ENCODE measurements at regions not wholly inside any gene's neighbourhood (a gene's known extent, or its start where the extent isn't known, plus 50 kb on each side); places are given as distances from the start of the nearest gene placed in this dataset.
A peak's percentile ranks its signal among the peaks of the same experiment; 100 is the strongest.

- Histone ChIP-seq H3K4me2 (no peak overlapping the region), H3K9ac (no peak overlapping the region), H3K27ac (no peak overlapping the region), H2AFZ (replicated peaks) (no peak overlapping the region), H3K4me3 (no peak overlapping the region), H3K27me3 (no peaks in the 10 kb centered on the region), H3F3A (ENCODE audit: low read depth) (peaks cover 3% of the 10 kb centered on the region), H3K4me1 (peaks cover 5% of the 10 kb centered on the region), H3K79me2 (ENCODE audit: low read depth) (no peaks in the 10 kb centered on the region), H3K36me3 (no peaks in the 10 kb centered on the region), H4K20me1 (ENCODE audit: low read depth) (no peaks in the 10 kb centered on the region), H3K9me3 (ENCODE audit: low read depth) (no peaks in the 10 kb centered on the region)
- TF ChIP-seq EZH2 (IDR thresholded peaks at IDR 0.05) = no peak
- no peak for TF ChIP-seq CTCF (IDR thresholded peaks at IDR 0.05)
- TF ChIP-seq EZH2phosphoT487 (IDR thresholded peaks at IDR 0.05) = no peak
- no peak for DNase-seq (ENCODE audit: low spot score)
- Mint-ChIP-seq H3K36me3 (no peaks in the 10 kb centered on the region), H3K4me3 (no peak overlapping the region), H3K27me3 (ENCODE audit: insufficient read depth, low read depth) (peaks cover 1% of the 10 kb centered on the region), H3K4me1 (peaks cover 1% of the 10 kb centered on the region), H3K27ac (no peak overlapping the region), H3K9me3 (peaks cover 3% of the 10 kb centered on the region)
Measured at GRCh38 chr7:36005876-36006275, 147.2 kb upstream of the EEPD1 start.

DNA sequence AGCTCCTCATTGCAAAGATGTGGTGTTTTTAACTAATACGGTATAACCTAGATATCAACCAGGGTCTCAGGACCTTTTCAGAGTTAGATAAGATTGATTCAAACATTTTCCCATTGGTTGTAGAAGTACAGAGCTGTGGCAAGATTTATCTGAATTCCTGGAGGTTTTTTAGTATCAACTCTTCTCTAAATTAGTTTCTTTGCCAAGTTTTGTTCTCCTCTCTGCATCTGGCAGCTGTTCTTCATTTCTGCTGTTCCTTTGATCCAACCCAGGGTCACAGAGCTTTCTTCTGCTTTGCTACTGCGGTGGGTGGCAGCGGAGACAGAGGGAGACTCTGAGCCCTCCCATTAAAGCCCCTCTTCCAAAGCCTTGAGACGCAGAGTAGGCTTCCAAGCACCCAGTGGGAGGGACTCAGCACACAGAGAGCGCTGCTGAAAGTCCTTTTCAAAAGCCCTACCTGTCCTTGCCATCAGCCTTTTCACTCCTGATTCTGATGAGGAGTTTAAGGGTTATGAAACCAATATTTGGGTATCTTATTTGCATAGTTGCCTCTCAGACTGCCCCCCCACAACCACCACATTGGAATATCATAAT is 146.3 kb upstream of the EEPD1 start:
- Mint-ChIP-seq H3K27me3 (ENCODE audit: insufficient read depth, low read depth) (peaks cover 4% of the 10 kb centered on the region), H3K4me3 (no peak overlapping the region), H3K36me3 (no peaks in the 10 kb centered on the region), H3K27ac (no peak overlapping the region), H3K4me1 (peaks cover 10% of the 10 kb centered on the region), H3K9me3 (peaks cover 3% of the 10 kb centered on the region)
- H3K27ac ChIP-seq = no peak overlapping the region
- peaks cover 7% of the 10 kb centered on the region for H3K27me3 ChIP-seq
- H4K20me1 ChIP-seq (ENCODE audit: low read depth) = no peaks in the 10 kb centered on the region
- no peak overlapping the region for H3K4me2 ChIP-seq
- H3K9ac ChIP-seq = no peak overlapping the region
- H3K79me2 ChIP-seq (ENCODE audit: low read depth) = no peaks in the 10 kb centered on the region
- DNase-seq (ENCODE audit: low spot score) = peak; percentile 21
- peaks cover 3% of the 10 kb centered on the region for H3F3A ChIP-seq (ENCODE audit: low read depth)
- no peaks in the 10 kb centered on the region for H3K36me3 ChIP-seq
- no peaks in the 10 kb centered on the region for H3K9me3 ChIP-seq (ENCODE audit: low read depth)
- H3K4me1 ChIP-seq = peaks cover 12% of the 10 kb centered on the region
- no peak overlapping the region for H3K4me3 ChIP-seq
- no peak for TF ChIP-seq EZH2 (IDR thresholded peaks at IDR 0.05)
- TF ChIP-seq CTCF (IDR thresholded peaks at IDR 0.05) = no peak
- TF ChIP-seq EZH2phosphoT487 (IDR thresholded peaks at IDR 0.05) = no peak
- H2AFZ ChIP-seq (replicated peaks) = no peak overlapping the region

GRCh38 chr7:36010656-36011587 is 142.1 kb upstream of the EEPD1 start:
- H3F3A ChIP-seq (ENCODE audit: low read depth) = peaks cover 3% of the 10 kb centered on the region
- peaks cover 7% of the 10 kb centered on the region for H3K27me3 ChIP-seq
- H2AFZ ChIP-seq (replicated peaks) = no peak overlapping the region
- Mint-ChIP-seq H3K4me3 (no peak overlapping the region), H3K4me1 (peaks cover 12% of the 10 kb centered on the region), H3K9me3 (no peaks in the 10 kb centered on the region), H3K27me3 (ENCODE audit: insufficient read depth, low read depth) (peaks cover 6% of the 10 kb centered on the region), H3K27ac (no peak overlapping the region), H3K36me3 (no peaks in the 10 kb centered on the region)
- H3K27ac ChIP-seq = no peak overlapping the region
- H3K79me2 ChIP-seq (ENCODE audit: low read depth) = no peaks in the 10 kb centered on the region
- H3K9me3 ChIP-seq (ENCODE audit: low read depth) = no peaks in the 10 kb centered on the region
- H4K20me1 ChIP-seq (ENCODE audit: low read depth) = no peaks in the 10 kb centered on the region
- peaks cover 13% of the 10 kb centered on the region for H3K4me1 ChIP-seq
- no peak overlapping the region for H3K4me3 ChIP-seq
- no peak for TF ChIP-seq EZH2phosphoT487 (IDR thresholded peaks at IDR 0.05)
- TF ChIP-seq CTCF (IDR thresholded peaks at IDR 0.05) = no peak
- no peak for TF ChIP-seq EZH2 (IDR thresholded peaks at IDR 0.05)
- no peaks in the 10 kb centered on the region for H3K36me3 ChIP-seq
- H3K9ac ChIP-seq = no peak overlapping the region
- no peak for DNase-seq (ENCODE audit: low spot score)
- no peak overlapping the region for H3K4me2 ChIP-seq

Data from neural progenitor cell (in vitro differentiated cells).